HEK293 (cell line): ENCODE measurements at regions not wholly inside any gene's neighbourhood (a gene's known extent, or its start where the extent isn't known, plus 50 kb on each side); places are given as distances from the start of the nearest gene placed in this dataset.

Source experiments
- AEBP2 ChIP-seq: fragments of 450-650 bp; formaldehyde crosslinking; IDR thresholded peaks from 2 replicates; pipeline ENCODE4 v1.5.1; 2016; ENCODE audit warnings: missing biosample characterization, missing genetic modification characterization, borderline replicate concordance
- CTCF ChIP-seq: fragments of 450-650 bp; formaldehyde crosslinking; IDR thresholded peaks from 2 replicates; pipeline ENCODE4 v1.5.1; 2016; ENCODE audit warnings: missing biosample characterization, missing genetic modification characterization
- KLF16 ChIP-seq: fragments of 450-650 bp; formaldehyde crosslinking; IDR thresholded peaks from 2 replicates; pipeline ENCODE4 v1.5.1; 2017; ENCODE audit warnings: missing biosample characterization, missing genetic modification characterization
- REST ChIP-seq: fragments of 450-650 bp; formaldehyde crosslinking; IDR thresholded peaks from 2 replicates; pipeline ENCODE4 v1.5.1; 2016; ENCODE audit warnings: missing biosample characterization, missing genetic modification characterization
- ZFP3 ChIP-seq: fragments of 450-650 bp; formaldehyde crosslinking; IDR thresholded peaks from 2 replicates; pipeline ENCODE4 v1.5.1; 2016; ENCODE audit warnings: low read depth, missing biosample characterization, missing genetic modification characterization
- ZFP41 ChIP-seq: fragments of 450-650 bp; formaldehyde crosslinking; IDR thresholded peaks from 2 replicates; pipeline ENCODE4 v1.5.1; 2016; ENCODE audit warnings: missing biosample characterization, missing genetic modification characterization, borderline replicate concordance
- ZNF280C ChIP-seq: fragments of 450-650 bp; formaldehyde crosslinking; IDR thresholded peaks from 2 replicates; pipeline ENCODE4 v1.5.1; 2016; ENCODE audit warnings: missing biosample characterization, missing genetic modification characterization
- ZNF311 ChIP-seq: fragments of 450-650 bp; formaldehyde crosslinking; IDR thresholded peaks from 2 replicates; pipeline ENCODE4 v1.5.1; 2017; ENCODE audit warnings: missing biosample characterization, missing genetic modification characterization, borderline replicate concordance
- ZNF530 ChIP-seq: fragments of 450-650 bp; formaldehyde crosslinking; IDR thresholded peaks from 2 replicates; pipeline ENCODE4 v1.5.1; 2016; ENCODE audit warnings: low read depth, missing biosample characterization, missing genetic modification characterization

- TF ChIP-seq ZNF311 (tag by site-specific recombination) (no peak), CTCF (tag by site-specific recombination) (no peak), ZNF530 (tag by site-specific recombination) (no peak), ZNF280C (tag by site-specific recombination) (no peak), ZFP41 (tag by site-specific recombination) (no peak), ZFP3 (tag by site-specific recombination) (no peak), KLF16 (tag by site-specific recombination) (no peak), AEBP2 (tag by site-specific recombination) (no peak), REST (no peak)
Measured at GRCh38 chr14:41096131-41096530, 510.5 kb upstream of the LRFN5 start.
